Loucy (cell line): ENCODE measurements at regions not wholly inside any gene's neighbourhood (a gene's known extent, or its start where the extent isn't known, plus 50 kb on each side); places are given as distances from the start of the nearest gene placed in this dataset.

Experiments used
- H2AFZ ChIP-seq: fragments of 200-600 bp; sonication (generic); 2 replicates; pipeline ENCODE4 v1.6.0; 2016; ENCODE audit warnings: antibody characterized with exemption, mild to moderate bottlenecking, low read length, moderate library complexity
- H3F3A ChIP-seq: fragments of 200-600 bp; 2 replicates; pipeline ENCODE4 v1.6.0; 2016; ENCODE audit warnings: antibody characterized with exemption, low read depth, mild to moderate bottlenecking
- H3K27me3 ChIP-seq: fragments of 200-600 bp; sonication (generic); 2 replicates; pipeline ENCODE4 v1.6.1; 2014; ENCODE audit warnings: low read length, mild to moderate bottlenecking; ENCODE audit not compliant: insufficient read depth, poor library complexity, severe bottlenecking
- H3K36me3 ChIP-seq: fragments of 200-600 bp; sonication (generic); 2 replicates; pipeline ENCODE4 v1.6.1; 2016; ENCODE audit warnings: low read length; ENCODE audit not compliant: insufficient read depth
- H3K4me1 ChIP-seq: fragments of 200-600 bp; sonication (generic); 2 replicates; pipeline ENCODE4 v1.5.1; 2014; ENCODE audit warnings: low read length, mild to moderate bottlenecking; ENCODE audit not compliant: insufficient read depth, poor library complexity, severe bottlenecking
- H3K4me2 ChIP-seq: fragments of 200-600 bp; sonication (generic); 2 replicates; pipeline ENCODE4 v1.6.0; 2014; ENCODE audit warnings: antibody characterized with exemption, low read length, low read depth, mild to moderate bottlenecking; ENCODE audit not compliant: poor library complexity, severe bottlenecking
- H3K4me3 ChIP-seq: fragments of 200-600 bp; sonication (generic); 2 replicates; pipeline ENCODE4 v1.5.1; 2014; ENCODE audit warnings: low read length, mild to moderate bottlenecking, mixed read lengths; ENCODE audit not compliant: poor library complexity, severe bottlenecking
- H3K79me2 ChIP-seq: fragments of 200-600 bp; sonication (generic); 2 replicates; pipeline ENCODE4 v1.6.1; 2014; ENCODE audit warnings: low read length; ENCODE audit not compliant: insufficient read depth
- H3K9ac ChIP-seq: fragments of 200-600 bp; sonication (generic); 2 replicates; pipeline ENCODE4 v1.6.0; 2014; ENCODE audit warnings: mild to moderate bottlenecking, low read depth, low read length, moderate library complexity; ENCODE audit not compliant: poor library complexity, severe bottlenecking
- H3K9me2 ChIP-seq: fragments of 200-600 bp; sonication (generic); replicated peaks from 2 replicates; pipeline ENCODE4 v1.6.1; 2016; ENCODE audit warnings: low read depth, low read length, mixed read lengths
- H3K9me3 ChIP-seq: fragments of 200-600 bp; sonication (generic); 2 replicates; pipeline ENCODE4 v1.6.1; 2014; ENCODE audit warnings: mild to moderate bottlenecking, antibody characterized with exemption, low read length, low read depth; ENCODE audit not compliant: insufficient read depth
- H4K20me1 ChIP-seq: fragments of 200-600 bp; sonication (generic); 2 replicates; pipeline ENCODE4 v1.6.0; 2014; ENCODE audit warnings: antibody characterized with exemption, low read length, mild to moderate bottlenecking; ENCODE audit not compliant: insufficient read depth, poor library complexity, severe bottlenecking
- CTCF ChIP-seq: fragments of 200-600 bp; sonication (generic); conservative IDR thresholded peaks from 2 replicates; pipeline ENCODE4 v1.5.1; 2014; ENCODE audit warnings: mild to moderate bottlenecking, antibody characterized with exemption, low read length
- EZH2phosphoT487 ChIP-seq: fragments of 200-600 bp; IDR thresholded peaks from 2 replicates; pipeline ENCODE4 v1.6.1; 2018; ENCODE audit warnings: antibody characterized with exemption, mild to moderate bottlenecking, moderate library complexity, borderline replicate concordance

- Histone ChIP-seq H3K9ac (no peak overlapping the region), H3K4me2 (no peak overlapping the region), H3K79me2 (no peaks in the 10 kb centered on the region), H3K4me1 (no peaks in the 10 kb centered on the region), H3K4me3 (no peak overlapping the region), H3F3A (no peaks in the 10 kb centered on the region), H3K27me3 (no peaks in the 10 kb centered on the region), H3K9me3 (no peaks in the 10 kb centered on the region), H3K36me3 (no peaks in the 10 kb centered on the region), H2AFZ (no peak overlapping the region), H3K9me2 (no peaks in the 10 kb centered on the region), H4K20me1 (no peaks in the 10 kb centered on the region)
- TF ChIP-seq CTCF (no peak), EZH2phosphoT487 (no peak)
These were observed 95.5 kb downstream of the RPS24 start for GRCh38 chr10:78129211-78129610.

- Histone ChIP-seq H4K20me1 (no peaks in the 10 kb centered on the region), H2AFZ (no peak overlapping the region), H3K4me1 (no peaks in the 10 kb centered on the region), H3K79me2 (no peaks in the 10 kb centered on the region), H3K27me3 (no peaks in the 10 kb centered on the region), H3K9me2 (no peaks in the 10 kb centered on the region), H3K9me3 (no peaks in the 10 kb centered on the region), H3K4me3 (no peak overlapping the region), H3K9ac (no peak overlapping the region), H3K36me3 (no peaks in the 10 kb centered on the region), H3F3A (no peaks in the 10 kb centered on the region), H3K4me2 (no peak overlapping the region)
- TF ChIP-seq EZH2phosphoT487 (no peak), CTCF (no peak)
These were observed 97.5 kb downstream of the RPS24 start for GRCh38 chr10:78130966-78131710.

GRCh38 chr10:78134773-78135306 lies 101.2 kb downstream of the RPS24 start:
- H4K20me1 ChIP-seq: no peaks in the 10 kb centered on the region
- no peaks in the 10 kb centered on the region for H3K27me3 ChIP-seq
- no peak overlapping the region for H2AFZ ChIP-seq
- no peaks in the 10 kb centered on the region for H3F3A ChIP-seq
- no peaks in the 10 kb centered on the region for H3K9me3 ChIP-seq
- no peaks in the 10 kb centered on the region for H3K9me2 ChIP-seq
- H3K4me2 ChIP-seq: no peak overlapping the region
- no peak overlapping the region for H3K4me3 ChIP-seq
- H3K4me1 ChIP-seq: no peaks in the 10 kb centered on the region
- no peaks in the 10 kb centered on the region for H3K36me3 ChIP-seq
- TF ChIP-seq EZH2phosphoT487: no peak
- H3K9ac ChIP-seq: no peak overlapping the region
- no peaks in the 10 kb centered on the region for H3K79me2 ChIP-seq

GRCh38 chr10:78137147-78137546 lies 103.5 kb downstream of the RPS24 start:
- Histone ChIP-seq H4K20me1 (no peaks in the 10 kb centered on the region), H3K9ac (no peak overlapping the region), H3K9me2 (no peaks in the 10 kb centered on the region), H3K4me1 (no peaks in the 10 kb centered on the region), H3K4me3 (no peak overlapping the region), H3K9me3 (no peaks in the 10 kb centered on the region), H3K4me2 (no peak overlapping the region), H2AFZ (no peak overlapping the region), H3F3A (no peaks in the 10 kb centered on the region), H3K79me2 (no peaks in the 10 kb centered on the region), H3K36me3 (no peaks in the 10 kb centered on the region), H3K27me3 (no peaks in the 10 kb centered on the region)
- TF ChIP-seq CTCF: no peak
- TF ChIP-seq EZH2phosphoT487: no peak
